Endodermal cell (in vitro differentiated cells): ENCODE measurements at regions not wholly inside any gene's neighbourhood (a gene's known extent, or its start where the extent isn't known, plus 50 kb on each side); places are given as distances from the start of the nearest gene placed in this dataset.

Experiments used
- DNase-seq: peaks from one replicate; pipeline ENCODE4 v3.0.0-alpha.2; 2017
- H3K27ac ChIP-seq: 2 replicates; pipeline ENCODE4 v1.5.1; 2013; ENCODE audit warnings: mild to moderate bottlenecking, low read depth, low read length, moderate library complexity
- H3K27me3 ChIP-seq: 2 replicates; pipeline ENCODE4 v1.6.1; 2013; ENCODE audit warnings: mild to moderate bottlenecking, low read length, moderate library complexity; ENCODE audit not compliant: insufficient read depth, control insufficient read depth, poor library complexity, severe bottlenecking
- H3K36me3 ChIP-seq: 2 replicates; pipeline ENCODE4 v1.7.0; 2013; ENCODE audit warnings: mild to moderate bottlenecking, low read length, moderate library complexity; ENCODE audit not compliant: control insufficient read depth, insufficient read depth
- H3K4me1 ChIP-seq: one replicate; pipeline ENCODE4 v1.7.0; 2013; ENCODE audit warnings: low read length; ENCODE audit not compliant: control insufficient read depth, insufficient read depth
- H3K4me3 ChIP-seq: 2 replicates; pipeline ENCODE4 v1.5.1; 2013; ENCODE audit warnings: mild to moderate bottlenecking, low read length, moderate library complexity
- H3K9ac ChIP-seq: 2 replicates; pipeline ENCODE4 v1.6.1; 2013; ENCODE audit warnings: mild to moderate bottlenecking, low read length, moderate library complexity; ENCODE audit not compliant: poor library complexity, severe bottlenecking; ENCODE audit errors: extremely low read depth
- H3K9me3 ChIP-seq: 2 replicates; pipeline ENCODE4 v1.6.1; 2013; ENCODE audit warnings: mild to moderate bottlenecking, low read length, moderate library complexity; ENCODE audit not compliant: control insufficient read depth
- H3K27ac Mint-ChIP-seq: 2 replicates; pipeline ENCODE4 v1.8.0; 2020; ENCODE audit warnings: mixed read lengths
- H3K27me3 Mint-ChIP-seq: 2 replicates; pipeline ENCODE4 v1.8.0; 2021; ENCODE audit warnings: mild to moderate bottlenecking, mixed read lengths; ENCODE audit not compliant: insufficient read depth
- H3K36me3 Mint-ChIP-seq: 2 replicates; pipeline ENCODE4 v1.8.0; 2020; ENCODE audit warnings: low read depth, mixed read lengths
- H3K4me1 Mint-ChIP-seq: 2 replicates; pipeline ENCODE4 v1.8.0; 2020; ENCODE audit warnings: mixed read lengths
- H3K4me3 Mint-ChIP-seq: 2 replicates; pipeline ENCODE4 v1.8.0; 2020; ENCODE audit warnings: mild to moderate bottlenecking, moderate library complexity, mixed read lengths
- H3K9me3 Mint-ChIP-seq: 2 replicates; pipeline ENCODE4 v1.8.0; 2020; ENCODE audit warnings: mild to moderate bottlenecking, mixed read lengths
- WGBS, 2 experiments: methylation state at CpG; one replicate each; pipeline versions ENCODE4 v1.1.5 to v1.1.7; 2013; ENCODE audit warnings: missing lambda C conversion rate in 2 of 2, mixed read lengths in 1 of 2; ENCODE audit not compliant: insufficient coverage in 1 of 2, insufficient read length in 1 of 2; 5-methylcytosine and 5-hydroxymethylcytosine counted together
- TF ChIP-seq, protein P1 (sequence below): fragments of 200-600 bp; sonication (generic); conservative IDR thresholded peaks from 2 replicates; pipeline ENCODE4 v1.5.0; 2021; ENCODE audit warnings: antibody characterized with exemption, mild to moderate bottlenecking

DNA sequence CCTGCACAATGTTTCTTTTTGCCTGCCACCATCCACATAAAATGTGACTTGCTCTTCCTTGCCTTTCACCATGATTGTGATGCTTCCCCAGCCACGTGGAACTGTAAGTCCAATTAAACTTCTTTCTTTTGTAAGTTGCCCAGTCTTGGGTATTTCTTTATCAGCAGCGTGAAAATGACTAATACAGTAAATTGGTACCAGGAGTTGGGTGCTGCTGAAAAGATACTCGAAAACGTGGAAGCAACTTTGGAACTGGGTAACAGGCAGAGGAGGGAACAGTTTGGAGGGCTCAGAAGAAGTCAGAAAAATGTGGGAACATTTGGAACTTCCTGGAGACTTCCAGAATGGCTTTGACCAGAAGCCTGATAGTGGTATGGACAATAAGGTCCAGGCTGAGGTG lies 425.3 kb downstream of the GPATCH2 start:
- Mint-ChIP-seq H3K36me3 (no peaks in the 10 kb centered on the region), H3K27ac (no peak overlapping the region), H3K4me1 (no peaks in the 10 kb centered on the region), H3K9me3 (peaks cover 25% of the 10 kb centered on the region), H3K27me3 (no peaks in the 10 kb centered on the region), H3K4me3 (no peak overlapping the region)
- H3K27me3 ChIP-seq: no peaks in the 10 kb centered on the region
- H3K4me3 ChIP-seq: no peak overlapping the region
- H3K4me1 ChIP-seq: no peaks in the 10 kb centered on the region
- H3K36me3 ChIP-seq: no peaks in the 10 kb centered on the region
- TF ChIP-seq, protein P1, sequence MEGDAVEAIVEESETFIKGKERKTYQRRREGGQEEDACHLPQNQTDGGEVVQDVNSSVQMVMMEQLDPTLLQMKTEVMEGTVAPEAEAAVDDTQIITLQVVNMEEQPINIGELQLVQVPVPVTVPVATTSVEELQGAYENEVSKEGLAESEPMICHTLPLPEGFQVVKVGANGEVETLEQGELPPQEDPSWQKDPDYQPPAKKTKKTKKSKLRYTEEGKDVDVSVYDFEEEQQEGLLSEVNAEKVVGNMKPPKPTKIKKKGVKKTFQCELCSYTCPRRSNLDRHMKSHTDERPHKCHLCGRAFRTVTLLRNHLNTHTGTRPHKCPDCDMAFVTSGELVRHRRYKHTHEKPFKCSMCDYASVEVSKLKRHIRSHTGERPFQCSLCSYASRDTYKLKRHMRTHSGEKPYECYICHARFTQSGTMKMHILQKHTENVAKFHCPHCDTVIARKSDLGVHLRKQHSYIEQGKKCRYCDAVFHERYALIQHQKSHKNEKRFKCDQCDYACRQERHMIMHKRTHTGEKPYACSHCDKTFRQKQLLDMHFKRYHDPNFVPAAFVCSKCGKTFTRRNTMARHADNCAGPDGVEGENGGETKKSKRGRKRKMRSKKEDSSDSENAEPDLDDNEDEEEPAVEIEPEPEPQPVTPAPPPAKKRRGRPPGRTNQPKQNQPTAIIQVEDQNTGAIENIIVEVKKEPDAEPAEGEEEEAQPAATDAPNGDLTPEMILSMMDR: no peak
- H3K27ac ChIP-seq: no peak overlapping the region
- no peak for DNase-seq
- whole genome bisulfite sequencing, 2 experiments: 78 to 87% methylated on average over 4 of the region's 4 CpGs
- no peak overlapping the region for H3K9ac ChIP-seq
- H3K9me3 ChIP-seq: peaks cover 8% of the 10 kb centered on the region

DNA sequence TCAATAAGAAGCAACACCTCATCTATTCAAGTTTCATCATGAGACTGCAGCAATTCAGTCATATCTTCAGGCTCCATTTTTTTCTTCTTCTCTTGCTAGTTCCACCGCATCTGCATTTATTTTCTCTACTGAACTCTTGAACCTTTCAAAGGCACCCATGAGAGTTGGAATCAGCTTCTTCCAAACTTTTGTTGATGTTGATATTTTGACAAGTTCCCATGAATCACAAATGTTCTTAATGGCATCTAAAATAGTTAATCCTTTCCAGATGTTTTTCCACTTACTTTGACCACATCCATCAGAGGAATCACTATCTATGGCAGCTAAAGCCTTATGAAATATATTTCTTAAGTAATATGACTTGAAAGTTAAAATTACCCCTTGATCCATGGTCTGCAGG lies 434.3 kb downstream of the GPATCH2 start:
- no peaks in the 10 kb centered on the region for H3K27me3 Mint-ChIP-seq
- H3K4me3 ChIP-seq: no peak overlapping the region
- H3K27me3 ChIP-seq: no peaks in the 10 kb centered on the region
- H3K9ac ChIP-seq: no peak overlapping the region
- no peaks in the 10 kb centered on the region for H3K9me3 ChIP-seq
- no peaks in the 10 kb centered on the region for H3K36me3 Mint-ChIP-seq
- no peaks in the 10 kb centered on the region for H3K9me3 Mint-ChIP-seq
- H3K27ac ChIP-seq: no peak overlapping the region
- H3K27ac Mint-ChIP-seq: no peak overlapping the region
- H3K4me3 Mint-ChIP-seq: no peak overlapping the region
- TF ChIP-seq, protein P1: no peak
- DNase-seq: no peak
- no peaks in the 10 kb centered on the region for H3K4me1 ChIP-seq
- H3K4me1 Mint-ChIP-seq: no peaks in the 10 kb centered on the region
- WGBS, 2 experiments: 87% methylated on average over 1 of the region's 1 CpG; no CpG with 5 or more reads in 1 of the 2 experiments
- no peaks in the 10 kb centered on the region for H3K36me3 ChIP-seq

DNA sequence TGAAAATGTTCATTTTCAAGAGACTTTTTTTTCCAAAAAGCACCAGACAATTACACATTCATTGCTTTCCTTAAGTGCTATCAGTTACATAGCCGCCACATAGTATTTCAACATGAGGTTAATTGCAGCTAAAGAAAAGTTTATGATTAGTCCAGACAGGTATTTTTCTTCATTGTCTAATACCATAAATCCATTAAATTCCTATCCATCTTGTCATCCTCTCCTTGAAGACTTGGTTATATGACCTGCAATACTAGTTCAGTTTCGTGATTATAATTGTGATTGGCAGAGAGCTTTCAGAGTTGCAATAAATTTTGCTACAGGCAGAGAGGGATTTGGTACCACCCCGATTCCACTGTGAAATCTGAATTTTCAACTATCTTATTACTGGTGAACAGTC lies 437.7 kb downstream of the GPATCH2 start:
- Mint-ChIP-seq H3K4me3 (no peak overlapping the region), H3K9me3 (no peaks in the 10 kb centered on the region), H3K36me3 (no peaks in the 10 kb centered on the region), H3K27me3 (peaks cover 2% of the 10 kb centered on the region), H3K4me1 (no peaks in the 10 kb centered on the region), H3K27ac (no peak overlapping the region)
- Histone ChIP-seq H3K27ac (no peak overlapping the region), H3K9me3 (no peaks in the 10 kb centered on the region), H3K27me3 (no peaks in the 10 kb centered on the region), H3K9ac (no peak overlapping the region), H3K4me3 (no peak overlapping the region), H3K4me1 (no peaks in the 10 kb centered on the region), H3K36me3 (no peaks in the 10 kb centered on the region)
- 80 to 100% methylated on average over 1 to 3 of the region's 3 CpGs for WGBS, 2 experiments
- TF ChIP-seq, protein P1: no peak
- DNase-seq: no peak
